HG03045 (cell line): ENCODE measurements at regions not wholly inside any gene's neighbourhood (a gene's known extent, or its start where the extent isn't known, plus 50 kb on each side); places are given as distances from the start of the nearest gene placed in this dataset.

ENCODE experiments used
- ATAC-seq: cut with Tn5 transposase; IDR thresholded peaks from one replicate; pipeline ENCODE4 v1.9.1; 2021; ENCODE audit warnings: mild to moderate bottlenecking, moderate library complexity; ENCODE audit not compliant: unreplicated experiment

DNA sequence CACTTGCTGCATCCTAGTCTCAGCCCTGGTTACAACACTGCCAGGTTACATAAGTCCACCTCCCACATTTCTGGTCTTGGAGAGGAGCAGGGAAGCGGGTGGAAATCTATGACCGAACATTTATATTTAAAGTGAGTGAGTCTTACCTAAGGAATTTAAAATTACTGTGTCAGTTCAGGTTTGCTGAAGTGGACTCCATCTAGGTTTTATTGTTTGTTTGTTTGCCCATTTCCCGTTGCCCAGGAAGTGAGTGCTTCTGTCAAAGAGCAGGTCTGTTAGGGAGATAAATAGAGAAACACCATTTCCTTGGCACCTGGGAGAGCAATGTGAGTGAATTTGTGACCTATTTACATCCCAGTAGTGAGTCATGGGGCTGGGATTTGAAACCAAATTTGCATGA, 179.5 kb downstream of the KIF4B start:
- ATAC-seq = no peak

DNA sequence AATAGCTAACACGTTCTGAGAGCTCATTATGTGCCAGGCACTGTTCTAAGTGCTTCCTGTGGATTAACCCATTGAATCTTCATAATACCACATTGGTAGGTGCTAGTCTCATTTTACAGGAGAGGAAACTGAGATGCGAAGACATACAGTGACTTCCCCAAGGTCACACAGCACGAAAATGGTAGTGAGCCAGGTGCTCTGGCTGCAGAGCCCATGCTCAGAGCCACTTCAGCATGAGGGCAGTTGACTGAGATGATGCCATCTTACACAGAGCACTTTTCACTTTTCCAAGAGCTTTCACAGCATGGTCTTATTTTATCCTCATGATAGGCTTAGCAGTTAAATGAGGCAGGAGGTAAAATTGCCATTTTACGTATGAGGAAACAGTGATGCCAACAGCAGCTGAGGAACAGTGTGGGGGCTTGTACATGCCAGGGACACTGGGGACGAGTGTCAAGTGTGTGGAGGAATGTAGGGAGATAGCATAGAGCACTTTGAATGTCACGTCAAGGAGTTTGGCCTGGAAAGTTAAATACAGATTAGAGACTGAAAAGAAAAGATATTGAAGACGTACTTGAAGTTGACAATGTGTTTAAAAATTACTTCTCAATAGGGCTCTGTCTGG, 180.0 kb downstream of the KIF4B start:
- ATAC-seq = no peak

DNA sequence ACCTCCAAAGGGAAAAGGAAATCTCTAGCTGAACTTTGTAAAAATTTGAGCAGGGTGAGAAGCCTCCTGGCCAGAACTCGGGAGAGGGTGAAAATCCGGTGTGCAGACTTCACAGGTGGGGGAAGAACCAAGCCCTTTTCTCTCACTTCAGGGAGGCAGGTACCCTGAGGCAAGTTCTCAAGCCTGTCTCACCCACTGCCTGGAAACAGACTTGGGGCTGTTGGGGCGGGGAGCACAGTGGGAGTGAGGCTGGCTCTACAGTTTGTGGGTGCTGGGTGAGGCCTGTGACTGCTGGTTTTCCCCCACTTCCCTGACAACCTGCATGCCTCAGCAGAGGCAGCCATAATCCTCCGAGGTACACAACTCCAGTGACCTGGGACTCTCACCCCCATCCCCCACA, 187.1 kb downstream of the KIF4B start:
- no peak for ATAC-seq

DNA sequence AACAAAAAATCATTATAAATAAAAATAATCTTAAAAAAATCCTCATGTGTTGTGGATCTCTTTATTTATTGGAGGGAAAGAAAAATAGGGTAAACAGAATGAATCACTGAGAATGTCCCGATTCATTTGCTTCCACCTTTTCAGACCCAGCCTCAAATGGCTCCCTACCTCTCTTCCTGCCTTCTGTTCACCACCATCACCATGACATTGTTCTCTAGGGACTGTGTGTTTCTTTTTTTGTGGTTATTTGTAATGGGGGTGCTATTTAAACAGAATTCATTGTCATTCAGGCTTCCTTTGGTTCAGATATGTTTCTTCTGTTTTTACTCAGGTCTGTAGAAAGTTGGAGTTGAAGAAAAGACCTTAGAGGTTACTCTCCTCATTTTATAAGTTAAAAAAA, 198.2 kb downstream of the KIF4B start:
- no peak for ATAC-seq

DNA sequence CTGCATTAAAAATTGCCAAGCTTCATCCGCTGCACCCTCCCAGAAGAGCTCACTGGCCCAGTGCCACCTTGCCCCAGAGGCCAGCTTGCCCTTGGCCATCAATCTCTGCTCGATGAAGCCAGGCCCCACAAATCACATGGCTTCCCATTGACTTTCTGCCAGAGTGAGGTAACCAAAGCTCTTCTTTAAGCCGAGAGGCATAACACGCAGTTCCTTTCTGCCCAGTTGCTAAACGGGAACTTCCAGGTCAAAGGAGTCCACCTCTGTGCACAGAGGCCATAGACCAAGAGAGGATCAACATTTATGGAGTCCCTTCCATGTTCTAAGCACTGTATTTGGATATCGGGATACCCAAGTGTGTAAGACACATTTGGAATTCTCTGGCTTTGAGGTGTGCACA, 208.8 kb downstream of the KIF4B start:
- no peak for ATAC-seq

DNA sequence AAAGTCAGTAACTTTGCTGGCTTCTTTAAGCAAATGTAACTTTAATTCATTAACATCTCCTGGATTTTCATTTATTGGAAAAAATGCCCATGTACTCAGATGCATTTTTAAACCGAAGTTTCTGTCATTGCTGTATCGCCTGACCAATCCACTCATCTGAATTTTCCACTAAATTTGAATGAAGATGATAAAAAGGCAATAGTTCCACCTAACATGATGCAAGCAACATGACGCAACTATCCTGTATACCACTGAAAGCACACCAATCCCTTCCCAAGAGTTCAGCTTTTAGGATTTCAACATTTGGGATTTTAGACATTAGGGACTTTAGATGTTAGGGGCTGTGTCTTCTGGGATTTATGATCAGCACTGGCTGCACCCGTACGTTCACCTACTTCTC, 215.6 kb downstream of the KIF4B start:
- ATAC-seq = no peak

DNA sequence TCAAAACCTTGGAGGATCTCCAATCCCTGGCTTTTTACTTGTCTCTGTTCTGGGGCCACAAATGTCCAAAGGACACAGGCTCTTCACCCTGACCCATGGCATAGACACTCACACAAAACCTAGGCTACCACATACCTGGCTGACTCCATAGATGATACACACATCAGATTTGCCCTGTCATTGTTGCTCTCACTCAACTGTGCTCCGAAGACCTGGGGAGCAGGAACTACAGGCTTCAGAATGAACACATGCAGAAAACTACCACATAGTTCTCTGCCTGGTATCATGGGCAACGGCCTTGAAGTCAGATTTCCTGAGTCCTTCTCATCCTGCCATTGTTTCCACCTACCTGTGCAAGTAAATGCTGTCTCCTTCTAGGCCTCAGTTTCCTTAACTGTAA, 226.2 kb downstream of the KIF4B start:
- no peak for ATAC-seq

DNA sequence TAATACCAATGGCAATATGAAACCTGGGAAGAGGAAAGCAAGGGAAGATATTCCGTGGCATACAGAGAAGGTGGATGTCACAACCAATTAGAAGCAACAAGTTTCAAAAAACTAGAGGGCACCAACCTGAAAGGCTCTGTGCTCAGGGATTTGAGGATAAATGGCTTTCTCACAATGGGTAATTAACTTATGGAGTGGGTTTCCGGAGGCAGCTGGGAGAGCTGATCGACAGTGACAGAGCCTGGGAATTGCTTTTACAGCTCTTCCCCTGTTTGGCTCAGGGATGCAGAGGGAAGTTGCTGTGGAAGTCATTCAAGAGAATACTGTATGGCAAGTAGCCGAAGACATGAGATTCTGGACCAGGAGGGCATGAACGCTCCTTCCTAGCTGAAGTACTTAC, 237.0 kb downstream of the KIF4B start:
- no peak for ATAC-seq

DNA sequence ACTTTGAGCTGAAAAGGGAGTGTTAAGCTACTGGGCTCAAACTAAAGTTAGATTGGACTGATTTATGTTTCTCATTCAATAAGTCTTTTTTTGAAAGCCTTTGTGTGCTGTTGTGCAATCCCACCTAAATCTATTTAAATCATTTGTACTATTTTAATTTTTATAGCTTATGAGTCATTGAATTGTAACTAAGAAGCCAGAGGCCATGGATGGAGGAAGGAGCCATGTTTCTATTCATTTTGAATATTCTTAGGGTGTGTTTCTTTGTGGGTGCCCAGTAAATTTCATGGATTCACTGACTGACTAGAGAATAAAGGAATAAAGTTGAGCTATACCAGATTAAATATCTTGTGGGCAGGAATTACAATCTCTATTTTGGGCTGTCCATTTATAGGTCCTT, 238.5 kb downstream of the KIF4B start:
- ATAC-seq = no peak

DNA sequence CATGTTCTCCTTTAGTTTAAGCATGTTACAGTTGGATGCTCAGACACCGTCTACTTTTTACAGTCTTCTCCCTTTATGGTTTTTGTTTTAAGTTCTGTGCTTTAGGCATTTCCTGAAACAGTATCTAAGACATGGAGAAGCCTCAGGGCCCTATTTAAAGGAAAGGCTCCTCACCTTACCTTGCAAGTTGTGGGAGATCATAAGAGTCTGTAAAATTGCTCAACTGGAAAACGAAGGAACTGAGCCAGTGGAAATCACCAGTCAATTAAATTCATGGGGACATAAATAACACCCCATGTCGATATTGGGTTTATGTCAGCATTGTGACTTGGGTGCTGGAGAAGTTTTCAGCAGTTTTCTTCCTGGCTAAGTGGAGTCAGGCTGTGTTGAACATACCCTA, 239.2 kb downstream of the KIF4B start:
- ATAC-seq = no peak

DNA sequence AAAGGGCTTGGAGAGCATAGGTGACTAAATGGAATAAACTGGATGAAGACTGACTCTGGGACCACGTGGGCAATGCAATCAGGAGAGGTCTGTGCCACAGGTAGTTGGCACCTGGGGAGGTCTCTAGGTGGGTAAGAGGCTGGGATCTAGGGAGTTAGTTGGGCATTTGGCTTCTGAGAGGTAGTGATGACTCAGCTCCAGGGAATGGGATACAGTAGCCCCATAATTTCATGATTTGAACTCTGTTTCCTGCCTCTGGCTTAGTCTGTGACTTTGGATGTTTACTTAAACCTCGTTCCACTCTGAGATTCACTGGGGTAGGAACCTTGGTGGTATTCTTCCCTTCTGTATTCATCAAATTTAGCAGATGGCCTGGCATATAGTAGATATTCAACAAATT, 240.8 kb downstream of the KIF4B start:
- ATAC-seq = no peak

DNA sequence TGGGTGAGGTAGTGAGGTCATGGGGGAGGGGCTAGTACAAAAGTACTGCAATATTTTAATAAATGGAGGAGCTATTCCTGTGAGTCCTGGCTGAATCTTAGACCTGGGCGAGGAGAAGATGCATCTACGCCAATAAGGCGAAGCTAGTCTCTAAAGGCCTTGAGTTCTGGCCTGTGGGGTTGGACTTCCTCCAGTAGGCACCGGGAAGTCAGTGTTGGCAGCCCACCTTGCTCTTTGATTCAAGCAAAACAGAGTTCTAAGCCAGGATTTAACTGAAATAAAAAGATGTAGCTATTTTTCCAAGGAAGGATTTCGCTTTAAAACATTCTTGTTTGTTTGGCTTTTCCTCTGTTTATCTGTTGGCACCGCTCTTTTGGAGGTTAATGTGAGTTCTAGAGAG, 244.6 kb downstream of the KIF4B start:
- no peak for ATAC-seq

DNA sequence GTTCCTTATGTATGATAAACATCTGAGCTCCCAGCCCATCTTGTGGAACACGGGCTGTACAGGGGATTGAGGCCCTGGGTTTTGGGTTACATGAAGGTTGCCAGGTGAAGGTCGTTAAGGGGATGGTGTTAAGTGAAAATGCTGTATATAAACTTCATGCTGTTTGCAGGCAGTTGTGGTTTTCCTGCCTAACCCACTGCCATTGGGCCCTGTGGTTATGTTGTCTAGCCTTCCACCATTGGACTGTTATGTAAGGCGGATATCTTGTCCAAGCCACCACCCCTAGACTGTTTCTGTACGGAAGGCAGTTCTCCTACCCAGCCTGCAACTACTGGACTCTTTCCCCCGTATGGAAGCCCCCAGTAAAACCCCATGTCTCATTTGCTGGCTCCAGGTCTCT, 246.1 kb downstream of the KIF4B start:
- ATAC-seq = no peak

DNA sequence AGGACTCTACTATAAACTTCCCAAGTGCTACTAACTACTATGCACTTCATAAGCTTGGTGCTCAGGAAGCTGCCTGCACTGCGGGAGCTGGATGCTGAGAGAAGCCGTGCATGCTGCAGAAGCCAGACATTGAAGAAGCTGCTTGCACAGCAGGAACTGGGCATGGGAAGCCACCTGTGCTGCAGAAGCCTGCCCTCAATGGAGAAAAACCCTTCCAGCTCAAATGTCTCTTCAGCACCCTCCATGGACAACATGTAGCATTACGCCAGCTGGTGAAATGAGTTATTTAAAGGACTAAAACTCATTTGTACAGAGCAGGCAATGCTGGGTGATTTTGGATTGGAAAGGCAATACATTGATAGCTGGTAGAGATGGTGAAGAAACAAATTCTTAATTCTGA, 247.2 kb downstream of the KIF4B start:
- ATAC-seq = no peak

DNA sequence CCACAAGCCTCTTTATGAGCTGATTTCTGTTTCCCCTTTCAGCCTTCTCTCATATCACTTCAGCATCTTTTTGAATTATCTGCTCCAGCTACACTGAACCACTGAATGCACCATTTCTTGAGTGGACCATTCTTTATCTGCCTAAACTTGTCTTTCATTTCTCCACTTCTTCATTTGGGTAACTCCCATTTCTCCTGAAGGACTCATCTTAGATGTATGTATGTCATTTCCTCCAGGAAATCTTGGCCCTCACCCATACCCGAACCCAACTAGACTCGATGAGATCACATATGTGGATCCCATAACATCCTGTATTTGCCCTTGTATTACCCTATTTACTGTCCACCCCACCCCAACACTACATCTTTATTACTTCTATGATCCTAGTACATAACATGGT, 249.8 kb downstream of the KIF4B start:
- no peak for ATAC-seq

DNA sequence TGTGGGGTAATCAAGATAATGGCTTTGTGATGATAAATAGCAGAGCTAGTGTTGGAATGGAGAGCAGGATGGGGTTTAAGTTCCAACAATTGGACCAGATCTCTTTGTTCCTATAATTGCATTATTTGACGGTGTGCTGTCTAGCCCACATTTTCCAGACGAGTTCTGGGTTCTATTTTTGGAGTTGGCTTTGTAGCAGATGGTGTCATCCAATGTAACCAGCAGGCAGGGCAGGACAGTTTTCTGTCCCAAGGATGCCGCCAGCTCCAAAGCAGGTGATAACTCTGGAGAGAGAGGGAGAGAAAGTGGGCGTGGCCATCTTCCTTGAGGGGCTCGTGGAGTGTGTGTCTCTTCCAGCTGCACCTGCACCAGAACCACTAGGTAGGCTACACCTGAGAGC, 251.3 kb downstream of the KIF4B start:
- ATAC-seq = no peak

DNA sequence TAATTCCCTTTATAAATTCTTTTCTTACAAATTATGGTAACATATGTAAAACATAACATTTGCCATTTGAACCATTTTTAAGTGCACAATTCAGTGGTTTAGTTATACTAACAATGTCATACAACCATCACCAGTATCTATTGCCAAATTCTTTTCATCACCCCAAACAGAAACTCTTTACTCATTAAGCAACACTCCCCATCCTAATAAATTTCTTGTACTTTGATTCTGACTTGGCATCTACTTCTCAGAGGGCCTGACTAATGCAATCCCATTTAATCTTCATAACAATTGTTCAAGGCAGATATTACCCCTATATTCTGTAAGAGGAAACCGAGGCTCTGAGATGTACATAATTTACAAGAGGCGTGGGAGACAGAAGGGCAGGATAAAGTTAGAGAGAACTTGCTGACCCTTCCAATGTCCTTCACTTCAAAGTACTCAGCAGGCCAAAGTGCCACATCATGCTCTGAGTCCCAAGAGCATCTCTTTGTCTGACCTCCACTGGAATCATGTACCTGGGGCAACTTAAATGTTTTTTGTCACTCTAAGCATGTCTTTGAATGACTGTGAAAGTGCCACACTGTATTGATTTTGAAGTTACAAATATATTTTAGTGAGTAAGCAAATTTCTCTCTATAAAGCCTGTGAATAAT, 255.3 kb downstream of the KIF4B start:
- no peak for ATAC-seq

DNA sequence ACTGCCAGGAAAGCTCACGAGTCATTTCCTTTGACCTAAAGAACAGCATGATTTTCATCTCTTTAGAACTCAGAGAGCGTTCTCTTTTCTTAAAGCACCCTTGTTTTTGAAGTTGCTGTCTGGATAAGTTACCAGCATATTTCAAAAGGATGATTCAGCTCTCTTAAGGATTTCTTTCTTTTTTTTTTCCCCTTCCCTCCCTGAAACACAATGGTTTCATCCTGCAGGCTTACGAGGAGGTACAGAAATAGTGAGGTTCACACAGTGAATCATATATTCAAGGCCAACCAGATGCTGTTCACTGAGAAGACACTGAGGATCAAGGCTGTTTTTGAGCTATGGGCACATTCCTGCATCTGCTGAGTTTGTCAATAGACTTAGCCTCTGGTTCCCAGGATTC, 257.2 kb downstream of the KIF4B start:
- no peak for ATAC-seq

DNA sequence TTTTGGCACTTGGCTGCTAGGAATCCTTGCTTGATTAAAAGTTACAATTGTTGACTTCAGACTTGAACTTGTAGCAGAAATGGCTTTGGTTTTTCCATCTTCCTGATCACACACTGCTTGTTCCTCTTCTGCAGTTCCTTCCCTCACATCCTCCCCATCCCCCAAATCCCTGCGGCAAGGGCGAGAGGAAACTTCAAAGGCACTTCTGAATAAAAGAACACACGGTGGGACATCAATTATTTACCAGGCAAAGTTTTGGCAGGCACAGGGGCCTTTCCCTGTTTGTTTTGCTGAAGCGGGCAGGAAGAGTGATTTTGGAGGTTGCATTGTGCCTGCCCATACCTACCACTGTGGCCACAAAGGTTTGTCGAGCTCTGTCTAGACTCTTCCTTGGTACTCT, 260.9 kb downstream of the KIF4B start:
- no peak for ATAC-seq

DNA sequence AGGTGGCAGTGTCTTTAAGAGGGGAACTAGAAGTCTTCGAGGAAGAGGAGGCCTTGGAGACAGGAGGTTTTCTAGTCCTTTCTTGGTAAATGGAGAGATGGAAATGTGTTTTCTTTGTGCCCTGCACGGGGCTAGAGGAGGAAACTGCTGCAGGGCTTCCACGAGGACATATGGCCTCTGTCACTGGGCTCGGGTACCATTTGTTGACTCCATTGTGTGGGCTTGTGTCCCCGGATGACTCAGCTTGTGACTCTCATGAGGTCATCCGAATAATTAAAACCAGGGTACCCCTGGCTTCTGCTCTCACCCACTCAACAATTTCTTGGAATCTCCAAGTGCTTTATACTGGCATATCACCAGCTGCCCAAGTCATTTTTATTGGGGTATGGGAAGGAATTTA, 261.7 kb downstream of the KIF4B start:
- no peak for ATAC-seq

DNA sequence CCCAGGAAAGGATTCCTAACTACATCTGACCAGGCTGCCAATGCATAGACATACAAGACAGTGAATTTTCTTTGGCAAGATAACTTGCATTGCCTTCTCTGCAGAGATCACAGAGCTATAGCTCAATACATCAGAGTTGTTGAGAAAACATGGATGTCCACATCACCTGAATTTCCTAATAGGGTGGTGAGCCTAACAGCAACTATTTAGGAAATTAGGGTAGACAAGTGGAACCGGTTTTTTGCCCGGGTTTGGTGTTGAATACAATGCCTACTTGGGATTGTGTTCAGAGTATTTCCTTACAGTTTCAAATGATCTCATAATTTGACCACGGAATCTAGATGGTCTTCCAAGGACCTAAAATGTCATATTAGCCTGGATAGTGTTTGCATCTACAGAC, 262.7 kb downstream of the KIF4B start:
- no peak for ATAC-seq

DNA sequence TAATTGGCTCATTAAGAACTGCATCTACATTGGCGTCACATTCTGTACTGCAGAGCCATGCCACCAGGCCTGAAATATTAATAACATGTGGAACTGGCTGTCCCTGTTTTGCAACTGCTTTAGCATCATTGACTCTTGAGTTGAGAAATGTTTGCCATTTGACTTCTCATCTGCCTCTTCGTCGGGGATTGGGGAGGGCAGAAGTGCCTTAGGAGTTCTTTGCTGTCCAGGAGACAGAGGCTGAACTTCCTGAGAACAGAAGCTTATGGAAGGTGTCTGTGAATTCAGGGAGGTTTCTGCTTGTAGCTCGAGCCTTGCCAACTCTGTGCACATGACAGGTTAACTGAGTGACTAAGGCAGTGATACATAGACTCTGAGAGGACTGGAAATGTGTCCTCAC, 265.0 kb downstream of the KIF4B start:
- ATAC-seq = no peak

DNA sequence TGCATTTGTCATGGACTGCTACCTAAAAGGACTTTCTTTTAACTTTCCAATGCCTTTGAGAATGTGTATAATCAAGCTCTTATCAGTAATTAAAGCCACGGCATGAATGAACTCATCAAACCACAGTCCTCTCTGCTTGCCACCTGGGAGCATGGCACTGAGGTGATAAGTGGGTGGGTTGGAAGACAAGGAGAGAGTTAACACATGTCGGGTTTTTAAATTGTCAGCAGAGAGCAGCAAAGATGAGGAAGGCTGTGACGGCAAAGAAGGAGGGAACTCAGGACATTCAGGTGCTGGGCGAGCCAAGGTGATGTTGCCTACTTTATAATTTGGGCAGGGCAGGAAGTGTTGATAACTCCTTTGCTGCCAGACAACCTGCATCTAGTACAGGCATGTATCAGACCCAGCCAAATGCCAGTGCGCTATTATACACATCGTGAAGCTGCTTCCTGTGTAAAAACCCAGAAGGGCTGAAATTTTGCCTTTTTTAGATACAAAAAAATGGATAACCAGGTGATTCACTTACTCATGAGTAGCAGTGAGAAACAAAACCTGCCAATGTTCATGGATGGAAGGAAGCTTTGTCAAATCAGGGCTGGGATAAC, 269.1 kb downstream of the KIF4B start:
- ATAC-seq = no peak
